Hepatocyte (in vitro differentiated cells): ENCODE measurements at regions not wholly inside any gene's neighbourhood (a gene's known extent, or its start where the extent isn't known, plus 50 kb on each side); places are given as distances from the start of the nearest gene placed in this dataset.

ENCODE experiments used
- DNase-seq: peaks from one replicate; pipeline ENCODE4 v3.0.0-alpha.2; 2016; ENCODE audit warnings: low spot score
- H2AFZ ChIP-seq: fragments of 200-600 bp; sonication (generic); 2 replicates; pipeline ENCODE4 v1.6.0; 2016; ENCODE audit warnings: antibody characterized with exemption, mild to moderate bottlenecking
- H3K27ac ChIP-seq: fragments of 200-600 bp; sonication (generic); 2 replicates; pipeline ENCODE4 v1.5.1; 2016; ENCODE audit warnings: mild to moderate bottlenecking
- H3K27me3 ChIP-seq: fragments of 200-600 bp; sonication (generic); 2 replicates; pipeline ENCODE4 v1.6.1; 2016
- H3K36me3 ChIP-seq: fragments of 200-600 bp; sonication (generic); replicated peaks from 2 replicates; pipeline ENCODE4 v1.5.1; 2016; ENCODE audit warnings: low read depth; ENCODE audit not compliant: insufficient read depth
- H3K4me1 ChIP-seq: fragments of 200-600 bp; sonication (generic); 2 replicates; pipeline ENCODE4 v1.5.1; 2016; ENCODE audit warnings: mild to moderate bottlenecking, moderate library complexity; ENCODE audit not compliant: insufficient read depth
- H3K4me2 ChIP-seq: fragments of 200-600 bp; sonication (generic); 2 replicates; pipeline ENCODE4 v1.6.0; 2016
- H3K4me3 ChIP-seq: fragments of 200-600 bp; sonication (generic); 2 replicates; pipeline ENCODE4 v1.5.1; 2016; ENCODE audit warnings: mild to moderate bottlenecking
- H3K79me2 ChIP-seq: fragments of 200-600 bp; sonication (generic); 2 replicates; pipeline ENCODE4 v1.6.0; 2017; ENCODE audit warnings: mild to moderate bottlenecking
- H3K9me2 ChIP-seq: fragments of 200-600 bp; sonication (generic); replicated peaks from 2 replicates; pipeline ENCODE4 v1.6.0; 2017; ENCODE audit warnings: mild to moderate bottlenecking; ENCODE audit not compliant: insufficient read depth
- H3K9me3 ChIP-seq: fragments of 200-600 bp; sonication (generic); 2 replicates; pipeline ENCODE4 v1.5.1; 2016; ENCODE audit warnings: low read depth, mild to moderate bottlenecking
- H4K20me1 ChIP-seq: fragments of 200-600 bp; sonication (generic); 2 replicates; pipeline ENCODE4 v1.6.0; 2016; ENCODE audit warnings: mild to moderate bottlenecking; ENCODE audit not compliant: insufficient read depth, poor library complexity, severe bottlenecking
- CTCF ChIP-seq: fragments of 200-600 bp; sonication (generic); IDR thresholded peaks from 2 replicates; pipeline ENCODE4 v1.5.1; 2016; ENCODE audit warnings: antibody characterized with exemption, mild to moderate bottlenecking; ENCODE audit not compliant: poor library complexity
- EZH2 ChIP-seq: fragments of 200-600 bp; sonication (generic); IDR thresholded peaks from 2 replicates; pipeline ENCODE4 v1.6.1; 2016; ENCODE audit warnings: antibody characterized with exemption, mild to moderate bottlenecking, borderline replicate concordance
- EZH2phosphoT487 ChIP-seq: fragments of 200-600 bp; sonication (generic); IDR thresholded peaks from one replicate; pipeline ENCODE4 v1.6.1; 2018; ENCODE audit warnings: antibody characterized with exemption, mild to moderate bottlenecking, low read depth, moderate library complexity; ENCODE audit not compliant: unreplicated experiment, severe bottlenecking
- WGBS: methylation state at CpG from one replicate; pipeline ENCODE4 v1.1.6; 2016; ENCODE audit warnings: low lambda C conversion rate; ENCODE audit errors: missing lambda C conversion rate; 5-methylcytosine and 5-hydroxymethylcytosine counted together

- no peaks in the 10 kb centered on the region for H3K79me2 ChIP-seq
- peaks cover 21% of the 10 kb centered on the region for H3K4me1 ChIP-seq
- TF ChIP-seq CTCF (no peak), EZH2 (no peak), EZH2phosphoT487 (no peak)
- no peaks in the 10 kb centered on the region for H3K27me3 ChIP-seq
- WGBS: 57% methylated on average over 7 of the region's 7 CpGs
- no peaks in the 10 kb centered on the region for H3K9me2 ChIP-seq
- H4K20me1 ChIP-seq: no peaks in the 10 kb centered on the region
- DNase-seq: no peak
- no peak overlapping the region for H2AFZ ChIP-seq
- no peak overlapping the region for H3K4me3 ChIP-seq
- H3K27ac ChIP-seq: peak overlapping the region; percentile 65
- H3K4me2 ChIP-seq: no peak overlapping the region
- H3K36me3 ChIP-seq: no peaks in the 10 kb centered on the region
- H3K9me3 ChIP-seq: no peaks in the 10 kb centered on the region
These were observed 93.7 kb upstream of the ZNF827 start for GRCh38 chr4:146032234-146032860.

- DNase-seq: peak; percentile 66
- H3K4me1 ChIP-seq: peaks cover 21% of the 10 kb centered on the region
- H3K36me3 ChIP-seq: no peaks in the 10 kb centered on the region
These were observed 91.5 kb upstream of the ZNF827 start for GRCh38 chr4:146029939-146030710.

GRCh38 chr4:146029147-146029546 is 90.5 kb upstream of the ZNF827 start:
- Histone ChIP-seq H3K4me1 (peaks cover 21% of the 10 kb centered on the region), H3K9me3 (no peaks in the 10 kb centered on the region), H3K4me3 (no peak overlapping the region), H3K4me2 (no peak overlapping the region), H4K20me1 (no peaks in the 10 kb centered on the region), H3K27ac (no peak overlapping the region), H3K79me2 (no peaks in the 10 kb centered on the region), H3K9me2 (no peaks in the 10 kb centered on the region), H2AFZ (no peak overlapping the region), H3K27me3 (no peaks in the 10 kb centered on the region), H3K36me3 (no peaks in the 10 kb centered on the region)
- WGBS: 90% methylated on average over 3 of the region's 3 CpGs
- DNase-seq: no peak
- TF ChIP-seq CTCF: no peak
- no peak for TF ChIP-seq EZH2phosphoT487
- TF ChIP-seq EZH2: no peak

More at GRCh38 chr4:146029939-146030710, 91.5 kb upstream of the ZNF827 start:
- Histone ChIP-seq H3K27me3 (no peaks in the 10 kb centered on the region), H3K9me2 (no peaks in the 10 kb centered on the region), H3K4me3 (no peak overlapping the region), H4K20me1 (no peaks in the 10 kb centered on the region), H3K4me2 (peak overlapping the region; percentile 26), H3K79me2 (no peaks in the 10 kb centered on the region), H2AFZ (peak overlapping the region; percentile 6), H3K27ac (peak overlapping the region; percentile 72), H3K9me3 (no peaks in the 10 kb centered on the region)
- WGBS: 35% methylated on average over 8 of the region's 8 CpGs
- no peak for TF ChIP-seq EZH2
- TF ChIP-seq EZH2phosphoT487: no peak
- no peak for TF ChIP-seq CTCF
